ENCODE measurements at regions not wholly inside any gene's neighbourhood (a gene's known extent, or its start where the extent isn't known, plus 50 kb on each side); places are given as distances from the start of the nearest gene placed in this dataset.

DNA sequence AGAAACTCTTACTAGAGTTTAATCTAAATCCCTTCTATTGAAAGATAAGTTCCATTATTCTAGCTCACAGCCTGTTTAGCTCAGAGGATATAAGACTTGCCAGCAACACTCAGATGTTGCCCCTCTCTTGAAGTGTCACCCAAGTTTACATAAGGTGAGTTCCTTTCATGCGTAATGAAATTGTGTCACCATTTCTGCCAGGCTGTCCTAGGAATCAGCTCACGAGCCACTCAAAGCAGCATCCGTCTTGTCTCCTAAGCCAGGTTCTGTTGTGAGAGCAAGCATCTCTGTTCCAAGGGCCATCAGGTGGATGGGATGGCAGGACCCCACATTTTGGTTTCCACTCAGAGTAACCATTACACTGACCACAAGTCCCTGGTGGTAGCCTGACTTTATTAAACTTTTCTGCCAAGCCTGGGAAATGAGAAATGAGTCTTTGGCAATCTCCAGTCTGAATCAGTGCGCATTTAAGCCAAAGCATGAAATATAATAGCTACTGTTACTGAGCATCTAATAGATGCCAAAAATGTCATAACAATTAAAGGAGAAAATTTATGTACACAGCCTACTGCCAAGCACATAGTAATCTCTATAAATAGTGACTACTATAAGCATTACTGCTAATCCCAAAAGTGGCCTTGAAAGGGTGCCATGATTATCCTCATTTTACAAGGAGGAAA is 179.6 kb upstream of the MIR17HG start:
- WGBS, 2 donors (ENCODE audit: low coverage in 1 of 2), result 69% methylated on average over 4 of the region's 4 CpGs; no CpG with 5 or more reads in 1 of the 2 donors

DNA sequence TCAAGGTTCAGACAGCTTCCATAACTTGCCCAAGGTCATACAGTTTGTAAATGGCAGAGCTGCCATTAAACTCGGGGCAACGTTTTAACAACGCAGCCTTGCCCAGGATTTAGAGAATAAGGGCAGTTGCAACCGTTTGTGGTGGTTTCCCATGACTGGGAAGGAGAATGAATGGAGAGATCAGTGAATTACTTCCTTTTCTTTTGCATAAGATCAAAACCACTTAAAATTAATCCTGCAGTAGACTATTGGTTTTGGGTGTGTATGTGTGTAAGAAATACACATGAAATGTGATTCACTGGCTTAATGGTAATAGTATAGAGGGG is 179.1 kb upstream of the MIR17HG start:
- intact Hi-C loops (cut with DNase I; ENCODE audit: low total_unique reads), result no loop called here
- WGBS, 2 donors (ENCODE audit: low coverage in 1 of 2), result 24 to 36% methylated on average over 4 of the region's 4 CpGs
- no peaks in the 10 kb centered on the region for H3K36me3 ChIP-seq
- H3K9me3 ChIP-seq, result no peaks in the 10 kb centered on the region
- TF ChIP-seq, protein P1, sequence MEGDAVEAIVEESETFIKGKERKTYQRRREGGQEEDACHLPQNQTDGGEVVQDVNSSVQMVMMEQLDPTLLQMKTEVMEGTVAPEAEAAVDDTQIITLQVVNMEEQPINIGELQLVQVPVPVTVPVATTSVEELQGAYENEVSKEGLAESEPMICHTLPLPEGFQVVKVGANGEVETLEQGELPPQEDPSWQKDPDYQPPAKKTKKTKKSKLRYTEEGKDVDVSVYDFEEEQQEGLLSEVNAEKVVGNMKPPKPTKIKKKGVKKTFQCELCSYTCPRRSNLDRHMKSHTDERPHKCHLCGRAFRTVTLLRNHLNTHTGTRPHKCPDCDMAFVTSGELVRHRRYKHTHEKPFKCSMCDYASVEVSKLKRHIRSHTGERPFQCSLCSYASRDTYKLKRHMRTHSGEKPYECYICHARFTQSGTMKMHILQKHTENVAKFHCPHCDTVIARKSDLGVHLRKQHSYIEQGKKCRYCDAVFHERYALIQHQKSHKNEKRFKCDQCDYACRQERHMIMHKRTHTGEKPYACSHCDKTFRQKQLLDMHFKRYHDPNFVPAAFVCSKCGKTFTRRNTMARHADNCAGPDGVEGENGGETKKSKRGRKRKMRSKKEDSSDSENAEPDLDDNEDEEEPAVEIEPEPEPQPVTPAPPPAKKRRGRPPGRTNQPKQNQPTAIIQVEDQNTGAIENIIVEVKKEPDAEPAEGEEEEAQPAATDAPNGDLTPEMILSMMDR (IDR thresholded peaks at IDR 0.05), result no peak
- TF ChIP-seq POLR2A (IDR thresholded peaks at IDR 0.05) (no peak), EP300 (IDR thresholded peaks at IDR 0.05; ENCODE audit: low read depth) (no peak), POLR2AphosphoS5 (IDR thresholded peaks at IDR 0.05) (no peak)
- H3K4me3 ChIP-seq, result no peak overlapping the region
- H3K27me3 ChIP-seq, result no peaks in the 10 kb centered on the region
- no peak for DNase-seq
- no peak overlapping the region for H3K27ac ChIP-seq
- no peaks in the 10 kb centered on the region for H3K4me1 ChIP-seq
- in situ Hi-C loops (cut with MboI; ENCODE audit: low pct_ligation_motif_present in 1 of 4, low pct_unique_long_range_greater_than_20kb in 1 of 4, low sequenced_read_pairs in 3 of 4), result no loop called here

More for the DNA sequence above, 179.6 kb upstream of the MIR17HG start:
- H3K9me3 ChIP-seq, result no peaks in the 10 kb centered on the region
- TF ChIP-seq POLR2AphosphoS5 (IDR thresholded peaks at IDR 0.05) (no peak), EP300 (IDR thresholded peaks at IDR 0.05; ENCODE audit: low read depth) (no peak), POLR2A (IDR thresholded peaks at IDR 0.05) (no peak)
- TF ChIP-seq, protein P1 (IDR thresholded peaks at IDR 0.05), result no peak
- in situ Hi-C loops (cut with MboI; ENCODE audit: low pct_ligation_motif_present in 1 of 4, low pct_unique_long_range_greater_than_20kb in 1 of 4, low sequenced_read_pairs in 3 of 4), result no loop called here
- no peaks in the 10 kb centered on the region for H3K4me1 ChIP-seq
- H3K27ac ChIP-seq, result no peak overlapping the region
- DNase-seq, result no peak
- intact Hi-C loops (cut with DNase I; ENCODE audit: low total_unique reads), result no loop called here
- no peak overlapping the region for H3K4me3 ChIP-seq
- no peaks in the 10 kb centered on the region for H3K36me3 ChIP-seq
- no peaks in the 10 kb centered on the region for H3K27me3 ChIP-seq

DNA sequence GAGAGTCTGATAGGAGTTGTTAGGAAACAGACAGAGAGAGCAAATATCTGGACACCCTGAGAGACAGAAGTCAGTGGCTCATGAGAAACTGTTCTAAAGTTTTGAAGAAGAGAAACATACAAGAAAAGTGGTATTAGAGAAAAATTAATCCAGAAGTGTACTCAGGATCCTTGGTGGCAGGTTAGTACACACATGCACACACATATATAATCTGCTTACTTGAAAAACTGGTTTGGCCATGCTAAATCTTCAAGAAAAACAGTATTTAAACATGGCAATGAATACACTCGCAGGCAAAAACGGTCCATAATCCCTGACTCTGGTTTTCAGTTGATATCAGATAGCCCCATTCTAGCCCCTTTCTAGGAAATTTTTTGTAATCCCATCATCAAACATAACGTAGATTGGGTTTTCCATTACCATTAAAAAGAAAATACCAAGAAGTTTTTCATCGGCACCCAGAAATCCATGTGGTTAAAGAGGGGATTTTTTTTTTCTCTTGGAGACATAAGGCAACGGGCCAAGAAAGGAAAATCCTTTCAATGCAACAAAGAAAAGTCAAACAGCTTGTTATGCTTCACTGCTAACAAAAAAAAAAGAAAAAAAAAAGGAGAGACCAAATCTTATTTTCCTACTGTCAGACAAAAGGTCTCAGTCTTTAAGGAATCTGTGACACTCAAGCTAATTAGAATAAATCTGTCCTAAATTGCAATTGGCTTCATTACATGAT is 178.0 kb upstream of the MIR17HG start:
- no peak overlapping the region for H3K4me3 ChIP-seq
- DNase-seq, result no peak
- no peaks in the 10 kb centered on the region for H3K4me1 ChIP-seq
- peaks cover 6% of the 10 kb centered on the region for H3K27me3 ChIP-seq
- H3K36me3 ChIP-seq, result no peaks in the 10 kb centered on the region
- no peaks in the 10 kb centered on the region for H3K9me3 ChIP-seq
- intact Hi-C loops (cut with DNase I; ENCODE audit: low total_unique reads), result no loop called here
- in situ Hi-C loops (cut with MboI; ENCODE audit: low pct_ligation_motif_present in 1 of 4, low pct_unique_long_range_greater_than_20kb in 1 of 4, low sequenced_read_pairs in 3 of 4), result no loop called here
- H3K27ac ChIP-seq, result no peak overlapping the region
- TF ChIP-seq EP300 (IDR thresholded peaks at IDR 0.05; ENCODE audit: low read depth) (no peak), POLR2AphosphoS5 (IDR thresholded peaks at IDR 0.05) (no peak), POLR2A (IDR thresholded peaks at IDR 0.05) (no peak)
- TF ChIP-seq, protein P1 (IDR thresholded peaks at IDR 0.05), result no peak
- WGBS, 2 donors (ENCODE audit: low coverage in 1 of 2), result 56 to 60% methylated on average over 5 of the region's 5 CpGs

DNA sequence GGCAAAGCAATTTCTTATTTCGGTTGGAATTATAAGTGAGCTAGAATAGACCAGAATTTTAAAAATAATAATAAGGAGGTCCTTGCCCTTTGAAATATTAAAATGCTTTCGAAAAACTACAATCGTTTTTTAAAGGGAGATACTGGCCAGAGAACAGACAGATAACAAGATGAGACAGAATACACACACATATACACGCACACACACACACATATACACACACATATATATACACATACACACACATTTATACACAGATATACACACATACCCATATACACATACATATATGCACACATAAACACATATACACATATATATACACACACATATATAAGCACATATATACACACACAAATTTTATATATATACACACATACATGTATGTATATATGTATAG is 175.3 kb upstream of the MIR17HG start:
- 66 to 76% methylated on average over 4 of the region's 4 CpGs for WGBS, 2 donors (ENCODE audit: low coverage in 1 of 2)
- no peak overlapping the region for H3K4me3 ChIP-seq
- no peak overlapping the region for H3K27ac ChIP-seq
- no peaks in the 10 kb centered on the region for H3K9me3 ChIP-seq
- intact Hi-C loops (cut with DNase I; ENCODE audit: low total_unique reads), result no loop called here
- no peak for TF ChIP-seq EP300 (IDR thresholded peaks at IDR 0.05; ENCODE audit: low read depth)
- TF ChIP-seq, protein P1 (IDR thresholded peaks at IDR 0.05), result no peak
- TF ChIP-seq POLR2A (IDR thresholded peaks at IDR 0.05), result no peak
- TF ChIP-seq POLR2AphosphoS5 (IDR thresholded peaks at IDR 0.05), result no peak
- no peak for DNase-seq
- no peaks in the 10 kb centered on the region for H3K36me3 ChIP-seq
- in situ Hi-C loops (cut with MboI; ENCODE audit: low pct_ligation_motif_present in 1 of 4, low pct_unique_long_range_greater_than_20kb in 1 of 4, low sequenced_read_pairs in 3 of 4), result no loop called here
- H3K27me3 ChIP-seq, result peaks cover 17% of the 10 kb centered on the region
- H3K4me1 ChIP-seq, result no peaks in the 10 kb centered on the region
